ENCODE measurements at regions not wholly inside any gene's neighbourhood (a gene's known extent, or its start where the extent isn't known, plus 50 kb on each side); places are given as distances from the start of the nearest gene placed in this dataset.

GRCh38 chr16:14384745-14385144 lies 245.3 kb downstream of the PARN start:
- Histone ChIP-seq H3K9ac (ENCODE audit: low read depth in 1 of 2, low read length in 2 of 2) (no peak overlapping the region), H3K4me1 (ENCODE audit: control insufficient read depth in 4 of 4, insufficient read depth in 4 of 4, low read length in 3 of 4) (peaks cover 0 to 3% (median 0%) of the 10 kb centered on the region in 4 donors), H3K9me3 (ENCODE audit: control insufficient read depth in 4 of 4, low read length in 3 of 4) (no peaks in the 10 kb centered on the region), H3K27ac (ENCODE audit: low read depth in 1 of 2, low read length in 2 of 2) (no peak overlapping the region), H3K4me3 (ENCODE audit: low read depth in 1 of 3, low read length in 3 of 3) (no peak overlapping the region), H3K36me3 (ENCODE audit: control insufficient read depth in 4 of 4, insufficient read depth in 3 of 4, low read depth in 1 of 4, low read length in 3 of 4) (no peaks in the 10 kb centered on the region), H3K27me3 (ENCODE audit: control insufficient read depth in 4 of 4, insufficient read depth in 4 of 4, low read length in 3 of 4) (no peaks in the 10 kb centered on the region)
- TF ChIP-seq HNF4G (IDR thresholded peaks at IDR 0.05) = no peak
- TF ChIP-seq RAD21 (IDR thresholded peaks at IDR 0.05) = no peak
- TF ChIP-seq FOXA2 (IDR thresholded peaks at IDR 0.05) = no peak
- no peak for TF ChIP-seq ZBTB33 (IDR thresholded peaks at IDR 0.05)
- no peak for TF ChIP-seq CTCF (IDR thresholded peaks at IDR 0.05; ENCODE audit: low read depth, low read length, missing input control)
- TF ChIP-seq EGR1 (IDR thresholded peaks at IDR 0.05; ENCODE audit: low read depth in 2 of 2) = no peak
- no peak for TF ChIP-seq JUND (IDR thresholded peaks at IDR 0.05)
- TF ChIP-seq TAF1 (conservative IDR thresholded peaks at IDR 0.05) = no peak
- TF ChIP-seq YY1 (IDR thresholded peaks at IDR 0.05) = no peak
- TF ChIP-seq REST (IDR thresholded peaks at IDR 0.05) = no peak
- TF ChIP-seq SP1 (IDR thresholded peaks at IDR 0.05) = no peak
- TF ChIP-seq GABPA (IDR thresholded peaks at IDR 0.05 in 1 of 2, conservative IDR thresholded peaks at IDR 0.05 in 1 of 2) = no peak
- TF ChIP-seq HNF4A (conservative IDR thresholded peaks at IDR 0.05) = no peak
- no peak for TF ChIP-seq NR2F2 (IDR thresholded peaks at IDR 0.05)
- TF ChIP-seq RXRA (IDR thresholded peaks at IDR 0.05) = no peak
- no peak for TF ChIP-seq MAX (IDR thresholded peaks at IDR 0.05)
- TF ChIP-seq ATF3 (IDR thresholded peaks at IDR 0.05) = no peak
- no peak for TF ChIP-seq FOXA1 (IDR thresholded peaks at IDR 0.05)
- 96% methylated on average over 6 of the region's 6 CpGs for WGBS
- no peak for DNase-seq (ENCODE audit: low spot score)
